ENCODE measurements at regions not wholly inside any gene's neighbourhood (a gene's known extent, or its start where the extent isn't known, plus 50 kb on each side); places are given as distances from the start of the nearest gene placed in this dataset.

GRCh38 chr11:86126862-86127261, 58.0 kb upstream of the PICALM start:
- no peak for TF ChIP-seq CTCF (IDR thresholded peaks at IDR 0.05)
- TF ChIP-seq POLR2A (IDR thresholded peaks at IDR 0.05): no peak
- no peak for TF ChIP-seq EP300 (IDR thresholded peaks at IDR 0.05)

Data from ovary (tissue), 3 donors.